ENCODE measurements at regions not wholly inside any gene's neighbourhood (a gene's known extent, or its start where the extent isn't known, plus 50 kb on each side); places are given as distances from the start of the nearest gene placed in this dataset.

GRCh38 chr12:127539226-127539858 lies 727.6 kb upstream of the TMEM132C start:
- no peak for DNase-seq

GRCh38 chr12:127542391-127542790 lies 724.6 kb upstream of the TMEM132C start:
- no peak for DNase-seq

- no peak for DNase-seq
Measured at GRCh38 chr12:127542931-127543330, 724.0 kb upstream of the TMEM132C start.

GRCh38 chr12:127546721-127547505 lies 720.1 kb upstream of the TMEM132C start:
- no peak for DNase-seq

- no peak for DNase-seq
Measured at GRCh38 chr12:127548123-127548553, 718.8 kb upstream of the TMEM132C start.

GRCh38 chr12:127550271-127550670 lies 716.7 kb upstream of the TMEM132C start:
- DNase-seq: no peak

GRCh38 chr12:127552838-127553237 lies 714.1 kb upstream of the TMEM132C start:
- no peak for DNase-seq

GRCh38 chr12:127555071-127555470 lies 711.9 kb upstream of the TMEM132C start:
- DNase-seq: no peak

GRCh38 chr12:127556231-127556886 lies 710.6 kb upstream of the TMEM132C start:
- no peak for DNase-seq

GRCh38 chr12:127558361-127558760 lies 708.6 kb upstream of the TMEM132C start:
- no peak for DNase-seq

GRCh38 chr12:127559349-127560040 lies 707.5 kb upstream of the TMEM132C start:
- peak; percentile 70 for DNase-seq

- no peak for DNase-seq
Measured at GRCh38 chr12:127560041-127560478, 706.9 kb upstream of the TMEM132C start.

GRCh38 chr12:127562816-127563215 lies 704.2 kb upstream of the TMEM132C start:
- no peak for DNase-seq

GRCh38 chr12:127565241-127565640 lies 701.7 kb upstream of the TMEM132C start:
- no peak for DNase-seq

GRCh38 chr12:127567531-127567930 lies 699.4 kb upstream of the TMEM132C start:
- no peak for DNase-seq

GRCh38 chr12:127570387-127570786 lies 696.6 kb upstream of the TMEM132C start:
- no peak for DNase-seq

GRCh38 chr12:127570793-127571360 lies 696.1 kb upstream of the TMEM132C start:
- no peak for DNase-seq

- no peak for DNase-seq
Measured at GRCh38 chr12:127571578-127571977, 695.4 kb upstream of the TMEM132C start.

GRCh38 chr12:127579446-127579845 lies 687.5 kb upstream of the TMEM132C start:
- DNase-seq: no peak

- no peak for DNase-seq
Measured at GRCh38 chr12:127582074-127582473, 684.9 kb upstream of the TMEM132C start.

GRCh38 chr12:127583041-127583440 lies 683.9 kb upstream of the TMEM132C start:
- no peak for DNase-seq

- DNase-seq: no peak
Measured at GRCh38 chr12:127588249-127588648, 678.7 kb upstream of the TMEM132C start.

GRCh38 chr12:127589541-127589940 lies 677.4 kb upstream of the TMEM132C start:
- DNase-seq: no peak

Measured in activated naive CD4-positive, alpha-beta T cell treated with Interleukin-2 at 50 U/mL for 16 hours (primary cell).